ENCODE measurements at regions not wholly inside any gene's neighbourhood (a gene's known extent, or its start where the extent isn't known, plus 50 kb on each side); places are given as distances from the start of the nearest gene placed in this dataset.

DNA sequence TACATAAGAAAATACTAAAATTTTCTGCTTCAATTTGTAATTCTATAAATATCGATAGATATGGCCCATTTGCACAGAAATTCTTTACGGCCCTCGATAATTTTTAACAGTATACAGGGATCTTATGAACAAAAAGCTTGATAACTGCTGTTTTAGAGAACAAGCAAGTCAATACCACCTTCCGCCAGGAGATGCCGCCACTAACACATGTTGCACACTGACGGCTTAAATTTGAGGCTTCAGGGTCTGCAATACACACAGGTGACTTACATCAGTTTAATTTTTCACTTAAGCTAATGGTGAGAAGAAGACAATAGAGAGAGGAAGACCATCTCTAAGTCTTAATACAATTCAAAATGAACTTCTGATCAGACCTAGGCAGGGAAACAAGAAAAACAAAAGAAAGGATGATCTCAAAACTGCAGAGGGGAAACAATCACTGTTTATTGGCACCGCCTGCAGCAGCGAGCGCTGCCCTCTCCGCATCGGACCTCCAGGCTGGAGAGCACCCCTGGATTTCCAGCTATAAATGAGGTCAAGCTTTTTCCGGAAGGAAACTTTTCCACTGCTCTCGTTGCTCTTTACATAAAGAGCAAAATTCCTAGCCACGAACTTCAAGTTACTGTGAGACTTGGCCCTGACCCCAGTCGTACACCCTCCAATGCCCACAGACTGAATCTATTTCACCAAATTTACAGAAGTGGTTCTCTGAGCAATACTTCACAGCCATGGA is 53.9 kb downstream of the OTOR start:
- H3K27me3 Mint-ChIP-seq (ENCODE audit: unreplicated experiment) = peaks cover 66% of the 10 kb centered on the region
- H3K4me1 Mint-ChIP-seq (ENCODE audit: unreplicated experiment) = no peaks in the 10 kb centered on the region
- DNase-seq (ENCODE audit: extremely low spot score, unreplicated experiment) = no peak
- no peak overlapping the region for H3K4me3 Mint-ChIP-seq (ENCODE audit: unreplicated experiment)
- no peaks in the 10 kb centered on the region for H3K9me3 Mint-ChIP-seq (ENCODE audit: unreplicated experiment)
- H3K36me3 Mint-ChIP-seq (ENCODE audit: unreplicated experiment) = no peaks in the 10 kb centered on the region
- TF ChIP-seq, protein P1, sequence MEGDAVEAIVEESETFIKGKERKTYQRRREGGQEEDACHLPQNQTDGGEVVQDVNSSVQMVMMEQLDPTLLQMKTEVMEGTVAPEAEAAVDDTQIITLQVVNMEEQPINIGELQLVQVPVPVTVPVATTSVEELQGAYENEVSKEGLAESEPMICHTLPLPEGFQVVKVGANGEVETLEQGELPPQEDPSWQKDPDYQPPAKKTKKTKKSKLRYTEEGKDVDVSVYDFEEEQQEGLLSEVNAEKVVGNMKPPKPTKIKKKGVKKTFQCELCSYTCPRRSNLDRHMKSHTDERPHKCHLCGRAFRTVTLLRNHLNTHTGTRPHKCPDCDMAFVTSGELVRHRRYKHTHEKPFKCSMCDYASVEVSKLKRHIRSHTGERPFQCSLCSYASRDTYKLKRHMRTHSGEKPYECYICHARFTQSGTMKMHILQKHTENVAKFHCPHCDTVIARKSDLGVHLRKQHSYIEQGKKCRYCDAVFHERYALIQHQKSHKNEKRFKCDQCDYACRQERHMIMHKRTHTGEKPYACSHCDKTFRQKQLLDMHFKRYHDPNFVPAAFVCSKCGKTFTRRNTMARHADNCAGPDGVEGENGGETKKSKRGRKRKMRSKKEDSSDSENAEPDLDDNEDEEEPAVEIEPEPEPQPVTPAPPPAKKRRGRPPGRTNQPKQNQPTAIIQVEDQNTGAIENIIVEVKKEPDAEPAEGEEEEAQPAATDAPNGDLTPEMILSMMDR (IDR thresholded peaks at IDR 0.05) = peak; percentile 90
- no peak overlapping the region for H3K27ac Mint-ChIP-seq (ENCODE audit: unreplicated experiment)

DNA sequence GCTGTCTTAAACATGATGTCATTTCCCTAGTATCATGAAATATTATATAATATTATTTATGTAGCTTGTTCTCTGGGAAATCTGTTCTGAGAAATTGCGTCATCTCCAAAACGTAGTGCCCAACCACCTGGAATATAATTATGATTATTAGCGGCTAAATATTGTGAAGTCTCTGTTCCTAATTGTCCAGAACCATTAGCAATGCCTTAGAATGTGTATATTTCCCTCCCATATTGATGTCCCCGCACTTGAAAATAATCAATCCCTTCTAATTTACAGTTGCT is 54.4 kb downstream of the OTOR start:
- DNase-seq (ENCODE audit: extremely low spot score, unreplicated experiment) = no peak
- H3K4me1 Mint-ChIP-seq (ENCODE audit: unreplicated experiment) = no peaks in the 10 kb centered on the region
- no peak overlapping the region for H3K27ac Mint-ChIP-seq (ENCODE audit: unreplicated experiment)
- TF ChIP-seq, protein P1 (IDR thresholded peaks at IDR 0.05) = no peak
- H3K4me3 Mint-ChIP-seq (ENCODE audit: unreplicated experiment) = no peak overlapping the region
- peaks cover 68% of the 10 kb centered on the region for H3K27me3 Mint-ChIP-seq (ENCODE audit: unreplicated experiment)
- H3K9me3 Mint-ChIP-seq (ENCODE audit: unreplicated experiment) = no peaks in the 10 kb centered on the region
- H3K36me3 Mint-ChIP-seq (ENCODE audit: unreplicated experiment) = no peaks in the 10 kb centered on the region

DNA sequence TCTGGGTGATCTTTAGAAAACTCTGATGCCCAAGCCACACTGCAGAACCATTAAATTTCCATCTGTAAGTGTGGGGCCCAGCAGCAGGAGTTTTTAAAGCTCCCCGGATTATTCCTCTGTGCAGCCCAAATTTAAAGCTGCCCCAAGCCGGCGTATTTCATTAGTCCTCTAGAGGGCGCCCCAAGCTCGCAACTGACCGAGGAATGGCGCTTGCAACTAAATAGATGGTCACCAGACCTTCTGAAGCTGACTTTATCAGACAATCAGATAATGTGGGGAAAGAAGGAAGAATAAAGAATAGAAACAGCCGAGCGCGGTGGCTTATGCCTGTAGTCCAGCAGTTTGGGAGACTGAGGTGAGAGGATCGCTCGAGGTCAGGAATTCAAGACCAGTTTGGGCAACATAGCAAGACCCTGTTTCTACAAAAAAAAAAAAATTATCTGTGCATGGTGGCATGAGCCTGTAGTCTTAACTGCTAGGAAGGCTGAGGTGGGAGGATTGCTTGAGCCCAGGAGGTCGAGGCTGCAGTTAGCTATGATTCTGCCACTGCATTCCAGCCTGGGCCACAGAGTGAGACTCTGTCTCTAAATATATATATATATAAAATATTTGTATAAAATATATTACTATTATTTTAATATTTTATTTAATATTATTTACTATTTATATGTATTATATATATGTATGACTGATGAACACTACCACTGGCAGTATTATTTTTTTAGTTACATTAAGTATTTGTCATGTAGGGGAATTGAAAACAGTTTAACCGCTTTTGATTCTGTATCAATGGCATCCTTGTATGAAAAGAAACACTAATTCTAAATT is 56.0 kb downstream of the OTOR start:
- H3K27me3 Mint-ChIP-seq (ENCODE audit: unreplicated experiment) = peaks cover 68% of the 10 kb centered on the region
- TF ChIP-seq, protein P1 (IDR thresholded peaks at IDR 0.05) = peak; percentile 86
- no peaks in the 10 kb centered on the region for H3K36me3 Mint-ChIP-seq (ENCODE audit: unreplicated experiment)
- H3K4me3 Mint-ChIP-seq (ENCODE audit: unreplicated experiment) = no peak overlapping the region
- no peaks in the 10 kb centered on the region for H3K9me3 Mint-ChIP-seq (ENCODE audit: unreplicated experiment)
- no peak overlapping the region for H3K27ac Mint-ChIP-seq (ENCODE audit: unreplicated experiment)
- H3K4me1 Mint-ChIP-seq (ENCODE audit: unreplicated experiment) = no peaks in the 10 kb centered on the region
- no peak for DNase-seq (ENCODE audit: extremely low spot score, unreplicated experiment)

DNA sequence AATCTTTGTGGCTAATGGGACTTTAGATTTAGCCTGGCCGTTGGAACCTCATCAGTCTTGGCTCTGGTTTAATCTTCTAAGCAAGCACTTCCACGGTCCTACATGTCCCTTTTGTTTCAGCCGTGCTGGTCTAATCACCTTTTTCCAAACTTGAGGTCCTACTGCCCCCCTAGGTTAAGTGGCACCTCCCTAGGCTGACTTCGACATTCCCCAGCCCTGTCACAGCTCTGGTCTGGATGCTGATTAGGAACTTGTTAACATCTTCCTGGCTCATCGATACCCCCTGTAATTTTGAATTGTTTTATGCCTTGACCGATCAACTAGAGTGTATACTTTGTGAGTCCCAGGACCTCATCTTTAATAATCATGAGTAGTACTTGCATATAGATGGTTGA is 56.6 kb downstream of the OTOR start:
- Mint-ChIP-seq H3K27ac (ENCODE audit: unreplicated experiment) (no peak overlapping the region), H3K4me1 (ENCODE audit: unreplicated experiment) (no peaks in the 10 kb centered on the region), H3K9me3 (ENCODE audit: unreplicated experiment) (no peaks in the 10 kb centered on the region), H3K36me3 (ENCODE audit: unreplicated experiment) (no peaks in the 10 kb centered on the region), H3K4me3 (ENCODE audit: unreplicated experiment) (no peak overlapping the region), H3K27me3 (ENCODE audit: unreplicated experiment) (peaks cover 71% of the 10 kb centered on the region)
- no peak for DNase-seq (ENCODE audit: extremely low spot score, unreplicated experiment)
- TF ChIP-seq, protein P1 (IDR thresholded peaks at IDR 0.05) = no peak

DNA sequence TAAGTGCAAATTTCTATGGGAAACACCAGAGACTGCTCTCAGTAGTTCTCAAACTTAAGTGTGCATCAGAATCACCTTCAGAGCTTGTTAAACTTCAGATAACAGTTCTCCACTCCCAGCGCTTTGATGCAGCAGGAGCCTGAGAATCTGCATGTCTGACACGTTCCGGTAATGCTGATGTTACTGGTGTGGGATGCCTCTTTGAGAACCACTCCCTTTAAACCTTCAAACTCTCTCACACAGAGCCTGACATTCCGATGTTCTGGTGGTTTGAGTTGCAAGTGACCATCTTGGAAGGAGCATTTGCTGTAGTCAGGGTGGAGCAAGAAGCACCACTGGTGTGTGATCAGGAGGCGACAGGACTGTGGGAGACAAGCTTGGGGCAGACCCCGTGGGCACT is 57.9 kb downstream of the OTOR start:
- H3K27me3 Mint-ChIP-seq (ENCODE audit: unreplicated experiment) = peaks cover 72% of the 10 kb centered on the region
- no peak overlapping the region for H3K4me3 Mint-ChIP-seq (ENCODE audit: unreplicated experiment)
- no peaks in the 10 kb centered on the region for H3K9me3 Mint-ChIP-seq (ENCODE audit: unreplicated experiment)
- no peak for DNase-seq (ENCODE audit: extremely low spot score, unreplicated experiment)
- no peaks in the 10 kb centered on the region for H3K4me1 Mint-ChIP-seq (ENCODE audit: unreplicated experiment)
- TF ChIP-seq, protein P1 (IDR thresholded peaks at IDR 0.05) = no peak
- H3K27ac Mint-ChIP-seq (ENCODE audit: unreplicated experiment) = no peak overlapping the region
- no peaks in the 10 kb centered on the region for H3K36me3 Mint-ChIP-seq (ENCODE audit: unreplicated experiment)
